Cardiac muscle cell (in vitro differentiated cells and primary cell): ENCODE measurements at regions not wholly inside any gene's neighbourhood (a gene's known extent, or its start where the extent isn't known, plus 50 kb on each side); places are given as distances from the start of the nearest gene placed in this dataset.
"Not testable (repeated sequence)": the region's sequence is repeated elsewhere in the genome, so short reads cannot be mapped to it uniquely, and the experiment has no call there.

Experiments used
- DNase-seq, 2 donors: peaks; one replicate each; pipeline versions ENCODE4 v3.0.0 to v3.0.0-alpha.2; 2010 to 2017; ENCODE audit warnings: low read depth in 1 of 2, low spot score in 1 of 2
- H3K27ac ChIP-seq: fragments of 200-600 bp; sonication (generic); 2 replicates; pipeline ENCODE4 v1.5.1; 2016
- H3K27me3 ChIP-seq: fragments of 200-600 bp; sonication (generic); 2 replicates; pipeline ENCODE4 v1.6.0; 2016; ENCODE audit warnings: control low read depth
- H3K36me3 ChIP-seq: fragments of 200-600 bp; sonication (generic); 2 replicates; pipeline ENCODE4 v1.5.1; 2016; ENCODE audit warnings: control low read depth
- H3K4me1 ChIP-seq: fragments of 200-600 bp; sonication (generic); 2 replicates; pipeline ENCODE4 v1.8.1; 2017; ENCODE audit warnings: low read depth, mild to moderate bottlenecking, mixed run types
- H3K4me3 ChIP-seq: fragments of 200-600 bp; sonication (generic); 2 replicates; pipeline ENCODE4 v1.5.1; 2016; ENCODE audit warnings: mild to moderate bottlenecking
- H3K9me3 ChIP-seq: fragments of 200-600 bp; sonication (generic); 2 replicates; pipeline ENCODE4 v1.5.1; 2017; ENCODE audit warnings: low read depth, mild to moderate bottlenecking, control low read depth
- CTCF ChIP-seq: IDR thresholded peaks from 2 replicates; pipeline ENCODE4 v1.5.1; 2012; ENCODE audit warnings: low read depth, mild to moderate bottlenecking, low read length

GRCh38 chr9:97221478-97222355, 85.7 kb upstream of the CCDC180 start:
- H3K36me3 ChIP-seq, H3K4me1 ChIP-seq, H3K27ac ChIP-seq, H3K9me3 ChIP-seq: not testable (repeated sequence)
- peaks cover 89% of the 10 kb centered on the region for H3K27me3 ChIP-seq
- TF ChIP-seq CTCF = peak; percentile 11
- peak overlapping the region; percentile 24 for H3K4me3 ChIP-seq
- peak; percentile 79 to 80 for DNase-seq

GRCh38 chr9:97220894-97221477, 86.5 kb upstream of the CCDC180 start:
- no peak for TF ChIP-seq CTCF
- H3K4me1 ChIP-seq = no peaks in the 10 kb centered on the region
- peak in 1 of 2 donors; percentile 23 for DNase-seq
- H3K27ac ChIP-seq = no peak overlapping the region
- H3K9me3 ChIP-seq = no peaks in the 10 kb centered on the region
- H3K27me3 ChIP-seq = peaks cover 96% of the 10 kb centered on the region
- peak overlapping the region; percentile 24 for H3K4me3 ChIP-seq
- H3K36me3 ChIP-seq = no peaks in the 10 kb centered on the region

GRCh38 chr9:97220396-97220795, 87.1 kb upstream of the CCDC180 start:
- H3K27me3 ChIP-seq = peaks cover 95% of the 10 kb centered on the region
- H3K4me3 ChIP-seq, H3K9me3 ChIP-seq, H3K4me1 ChIP-seq, H3K36me3 ChIP-seq, H3K27ac ChIP-seq, DNase-seq: not testable (repeated sequence)

- H3K4me3 ChIP-seq, H3K4me1 ChIP-seq, DNase-seq, H3K9me3 ChIP-seq, H3K27ac ChIP-seq, H3K36me3 ChIP-seq: not testable (repeated sequence)
- H3K27me3 ChIP-seq = peaks cover 95% of the 10 kb centered on the region
These were observed 87.9 kb upstream of the CCDC180 start for GRCh38 chr9:97219443-97220140.

- not testable (repeated sequence) for H3K4me1 ChIP-seq, H3K9me3 ChIP-seq, H3K4me3 ChIP-seq, DNase-seq, H3K36me3 ChIP-seq, H3K27ac ChIP-seq
- peaks cover 73% of the 10 kb centered on the region for H3K27me3 ChIP-seq
These were observed 92.3 kb upstream of the CCDC180 start for GRCh38 chr9:97215127-97215526.

GRCh38 chr9:97214556-97214955, 92.9 kb upstream of the CCDC180 start:
- not testable (repeated sequence) for H3K27ac ChIP-seq, H3K4me1 ChIP-seq, H3K4me3 ChIP-seq, H3K36me3 ChIP-seq, H3K9me3 ChIP-seq, DNase-seq
- H3K27me3 ChIP-seq = peaks cover 68% of the 10 kb centered on the region

GRCh38 chr9:97199683-97200082, 107.8 kb upstream of the CCDC180 start:
- not testable (repeated sequence) for H3K36me3 ChIP-seq, H3K27ac ChIP-seq, H3K9me3 ChIP-seq, H3K4me3 ChIP-seq, H3K4me1 ChIP-seq, DNase-seq, H3K27me3 ChIP-seq

GRCh38 chr9:97193767-97194166, 113.7 kb upstream of the CCDC180 start:
- H3K27me3 ChIP-seq, H3K4me1 ChIP-seq, H3K27ac ChIP-seq, H3K36me3 ChIP-seq, DNase-seq, H3K4me3 ChIP-seq, H3K9me3 ChIP-seq: not testable (repeated sequence)
